ENCODE measurements at regions not wholly inside any gene's neighbourhood (a gene's known extent, or its start where the extent isn't known, plus 50 kb on each side); places are given as distances from the start of the nearest gene placed in this dataset.

GRCh38 chr13:80436571-80437169, 95.7 kb upstream of the SPRY2 start:
- TF ChIP-seq ZNF384 (IDR thresholded peaks at IDR 0.05) (no peak), SP1 (IDR thresholded peaks at IDR 0.05) (no peak), ARNT (IDR thresholded peaks at IDR 0.05) (no peak)
